ENCODE measurements at regions not wholly inside any gene's neighbourhood (a gene's known extent, or its start where the extent isn't known, plus 50 kb on each side); places are given as distances from the start of the nearest gene placed in this dataset.
"Not testable (repeated sequence)": the region's sequence is repeated elsewhere in the genome, so short reads cannot be mapped to it uniquely, and the experiment has no call there.

- Histone ChIP-seq H3K4me1 (ENCODE audit: insufficient read depth, low read length) (no peaks in the 10 kb centered on the region), H3K27ac (ENCODE audit: low read length) (no peak overlapping the region), H3K9ac (ENCODE audit: low read depth, low read length) (no peak overlapping the region), H3K27me3 (ENCODE audit: insufficient read depth, low read length) (no peaks in the 10 kb centered on the region), H3K36me3 (ENCODE audit: insufficient read depth, low read depth, low read length) (no peaks in the 10 kb centered on the region), H3K9me3 (ENCODE audit: insufficient read depth, low read depth, low read length) (no peaks in the 10 kb centered on the region), H3K4me3 (ENCODE audit: low read length) (no peak overlapping the region)
These were observed 167.2 kb downstream of the RAMP3 start for GRCh38 chr7:45324683-45325237.

GRCh38 chr7:45325378-45325777 lies 167.8 kb downstream of the RAMP3 start:
- no peak overlapping the region for H3K4me3 ChIP-seq (ENCODE audit: low read length)

DNA sequence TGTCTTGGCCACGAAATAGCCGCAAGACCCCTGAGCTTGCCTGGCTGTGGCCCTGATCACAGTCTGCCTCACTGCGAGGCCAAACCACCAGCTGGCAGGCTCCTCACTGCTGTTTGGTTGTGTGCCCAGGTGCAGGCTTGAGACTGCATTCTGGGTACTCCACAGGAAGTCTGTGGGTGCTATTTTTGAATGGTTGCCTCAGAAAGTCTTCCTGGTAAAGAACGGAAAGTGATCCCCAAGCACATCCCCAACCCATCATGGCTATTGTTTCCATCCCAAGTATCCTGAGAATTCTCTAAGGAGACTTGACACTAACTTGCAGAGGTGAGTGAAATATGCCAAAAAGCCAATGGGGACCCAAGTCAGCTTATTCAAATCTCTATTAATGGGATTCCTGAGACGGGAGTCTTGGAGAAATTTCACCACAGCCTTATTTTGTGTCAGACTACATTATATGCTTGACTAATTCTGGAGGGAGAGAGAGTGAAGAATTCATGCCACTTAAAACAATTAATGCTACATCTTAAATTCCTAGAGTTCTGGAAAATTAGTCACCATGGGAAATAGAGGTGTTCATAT lies 170.9 kb downstream of the RAMP3 start:
- no peaks in the 10 kb centered on the region for H3K4me1 ChIP-seq (ENCODE audit: insufficient read depth, low read length)
- no peak overlapping the region for H3K9ac ChIP-seq (ENCODE audit: low read depth, low read length)
- H3K4me3 ChIP-seq (ENCODE audit: low read length), result no peak overlapping the region
- H3K27ac ChIP-seq (ENCODE audit: low read length), result no peak overlapping the region
- peaks cover 11% of the 10 kb centered on the region for H3K9me3 ChIP-seq (ENCODE audit: insufficient read depth, low read depth, low read length)
- no peaks in the 10 kb centered on the region for H3K36me3 ChIP-seq (ENCODE audit: insufficient read depth, low read depth, low read length)
- H3K27me3 ChIP-seq (ENCODE audit: insufficient read depth, low read length), result no peaks in the 10 kb centered on the region

More at GRCh38 chr7:45325378-45325777, 167.8 kb downstream of the RAMP3 start:
- H3K27me3 ChIP-seq (ENCODE audit: insufficient read depth, low read length), result no peaks in the 10 kb centered on the region
- H3K9me3 ChIP-seq (ENCODE audit: insufficient read depth, low read depth, low read length), result no peaks in the 10 kb centered on the region; the same call in 1 of the 2 replicates
- H3K4me1 ChIP-seq (ENCODE audit: insufficient read depth, low read length), result no peaks in the 10 kb centered on the region
- H3K9ac ChIP-seq (ENCODE audit: low read depth, low read length), result no peak overlapping the region
- no peak overlapping the region for H3K27ac ChIP-seq (ENCODE audit: low read length)
- no peaks in the 10 kb centered on the region for H3K36me3 ChIP-seq (ENCODE audit: insufficient read depth, low read depth, low read length)

- no peaks in the 10 kb centered on the region for H3K4me1 ChIP-seq (ENCODE audit: insufficient read depth, low read length)
- H3K27ac ChIP-seq (ENCODE audit: low read length), result no peak overlapping the region
- no peak overlapping the region for H3K9ac ChIP-seq (ENCODE audit: low read depth, low read length)
- no peaks in the 10 kb centered on the region for H3K36me3 ChIP-seq (ENCODE audit: insufficient read depth, low read depth, low read length)
- H3K9me3 ChIP-seq (ENCODE audit: insufficient read depth, low read depth, low read length), result peaks cover 11% of the 10 kb centered on the region
- no peaks in the 10 kb centered on the region for H3K27me3 ChIP-seq (ENCODE audit: insufficient read depth, low read length)
- no peak overlapping the region for H3K4me3 ChIP-seq (ENCODE audit: low read length)
These were observed 174.0 kb downstream of the RAMP3 start for GRCh38 chr7:45331563-45331962.

DNA sequence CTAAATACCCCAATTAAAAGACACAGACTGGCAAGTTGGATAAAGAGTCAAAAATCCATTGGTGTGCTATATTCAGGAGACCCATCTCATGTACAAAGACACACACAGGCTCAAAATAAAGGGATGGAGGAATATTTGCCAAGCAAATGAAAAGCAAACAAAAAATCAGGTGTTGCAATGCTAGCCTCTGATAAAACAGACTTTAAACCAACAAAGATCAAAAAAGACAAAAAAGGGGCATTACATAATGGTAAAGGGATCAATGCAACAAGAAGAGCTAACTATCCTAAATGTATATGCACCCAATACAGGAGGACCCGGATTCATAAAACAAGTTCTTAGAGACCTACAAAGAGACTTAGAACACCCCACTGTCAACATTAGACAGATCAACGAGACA lies 177.4 kb downstream of the RAMP3 start:
- H3K27me3 ChIP-seq (ENCODE audit: insufficient read depth, low read length); H3K36me3 ChIP-seq (ENCODE audit: insufficient read depth, low read depth, low read length); H3K4me1 ChIP-seq (ENCODE audit: insufficient read depth, low read length); H3K27ac ChIP-seq (ENCODE audit: low read length); H3K4me3 ChIP-seq (ENCODE audit: low read length); H3K9ac ChIP-seq (ENCODE audit: low read depth, low read length): not testable (repeated sequence)
- H3K9me3 ChIP-seq (ENCODE audit: insufficient read depth, low read depth, low read length), result peaks cover 11% of the 10 kb centered on the region

- Histone ChIP-seq H3K4me3 (ENCODE audit: low read length) (no peak overlapping the region), H3K36me3 (ENCODE audit: insufficient read depth, low read depth, low read length) (no peaks in the 10 kb centered on the region), H3K9me3 (ENCODE audit: insufficient read depth, low read depth, low read length) (no peaks in the 10 kb centered on the region), H3K27ac (ENCODE audit: low read length) (no peak overlapping the region), H3K4me1 (ENCODE audit: insufficient read depth, low read length) (no peaks in the 10 kb centered on the region), H3K9ac (ENCODE audit: low read depth, low read length) (no peak overlapping the region), H3K27me3 (ENCODE audit: insufficient read depth, low read length) (no peaks in the 10 kb centered on the region)
These were observed 184.6 kb downstream of the RAMP3 start for GRCh38 chr7:45342236-45342635.

DNA sequence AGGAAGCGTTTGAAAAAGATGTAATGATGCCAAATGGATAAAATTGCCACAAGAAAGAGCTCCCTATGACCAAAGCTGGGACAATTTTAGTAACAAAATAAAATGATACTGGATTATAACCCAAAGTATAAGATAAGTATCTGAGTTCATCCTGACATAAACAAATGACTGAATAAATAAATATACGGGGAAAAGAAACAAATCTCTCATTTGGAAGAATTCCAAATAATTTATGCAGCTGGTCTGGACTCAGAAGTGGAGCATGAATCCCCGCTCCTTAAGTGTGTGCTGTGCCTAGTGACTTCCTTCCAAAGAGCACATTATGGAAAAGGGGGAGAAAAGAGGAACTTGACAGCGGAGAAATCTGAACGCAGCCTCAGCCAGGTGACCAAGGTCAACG lies 186.2 kb downstream of the RAMP3 start:
- H3K4me3 ChIP-seq (ENCODE audit: low read length), result no peak overlapping the region
- H3K27ac ChIP-seq (ENCODE audit: low read length), result no peak overlapping the region
- H3K27me3 ChIP-seq (ENCODE audit: insufficient read depth, low read length), result no peaks in the 10 kb centered on the region
- H3K9ac ChIP-seq (ENCODE audit: low read depth, low read length), result no peak overlapping the region
- H3K36me3 ChIP-seq (ENCODE audit: insufficient read depth, low read depth, low read length), result no peaks in the 10 kb centered on the region
- H3K9me3 ChIP-seq (ENCODE audit: insufficient read depth, low read depth, low read length), result no peaks in the 10 kb centered on the region
- no peaks in the 10 kb centered on the region for H3K4me1 ChIP-seq (ENCODE audit: insufficient read depth, low read length)

- no peaks in the 10 kb centered on the region for H3K36me3 ChIP-seq (ENCODE audit: insufficient read depth, low read depth, low read length)
- H3K27me3 ChIP-seq (ENCODE audit: insufficient read depth, low read length), result no peaks in the 10 kb centered on the region
- H3K4me1 ChIP-seq (ENCODE audit: insufficient read depth, low read length), result no peaks in the 10 kb centered on the region
- no peak overlapping the region for H3K9ac ChIP-seq (ENCODE audit: low read depth, low read length)
- no peaks in the 10 kb centered on the region for H3K9me3 ChIP-seq (ENCODE audit: insufficient read depth, low read depth, low read length)
- no peak overlapping the region for H3K4me3 ChIP-seq (ENCODE audit: low read length)
- H3K27ac ChIP-seq (ENCODE audit: low read length), result no peak overlapping the region
These were observed 190.2 kb downstream of the RAMP3 start for GRCh38 chr7:45347804-45348203.

- no peak overlapping the region for H3K27ac ChIP-seq (ENCODE audit: low read length)
These were observed 191.5 kb downstream of the RAMP3 start for GRCh38 chr7:45349090-45349489.

GRCh38 chr7:45350896-45351295 lies 193.3 kb downstream of the RAMP3 start:
- no peak overlapping the region for H3K27ac ChIP-seq (ENCODE audit: low read length)
- H3K27me3 ChIP-seq (ENCODE audit: insufficient read depth, low read length), result no peaks in the 10 kb centered on the region
- H3K36me3 ChIP-seq (ENCODE audit: insufficient read depth, low read depth, low read length), result no peaks in the 10 kb centered on the region
- H3K9me3 ChIP-seq (ENCODE audit: insufficient read depth, low read depth, low read length), result no peaks in the 10 kb centered on the region
- no peak overlapping the region for H3K9ac ChIP-seq (ENCODE audit: low read depth, low read length)
- no peaks in the 10 kb centered on the region for H3K4me1 ChIP-seq (ENCODE audit: insufficient read depth, low read length)
- H3K4me3 ChIP-seq (ENCODE audit: low read length), result no peak overlapping the region

More at GRCh38 chr7:45349090-45349489, 191.5 kb downstream of the RAMP3 start:
- no peaks in the 10 kb centered on the region for H3K27me3 ChIP-seq (ENCODE audit: insufficient read depth, low read length)
- no peaks in the 10 kb centered on the region for H3K9me3 ChIP-seq (ENCODE audit: insufficient read depth, low read depth, low read length)
- H3K36me3 ChIP-seq (ENCODE audit: insufficient read depth, low read depth, low read length), result no peaks in the 10 kb centered on the region
- no peaks in the 10 kb centered on the region for H3K4me1 ChIP-seq (ENCODE audit: insufficient read depth, low read length)
- no peak overlapping the region for H3K9ac ChIP-seq (ENCODE audit: low read depth, low read length)
- H3K4me3 ChIP-seq (ENCODE audit: low read length), result no peak overlapping the region

GRCh38 chr7:45358287-45358686 lies 200.7 kb downstream of the RAMP3 start:
- no peaks in the 10 kb centered on the region for H3K27me3 ChIP-seq (ENCODE audit: insufficient read depth, low read length)
- no peaks in the 10 kb centered on the region for H3K4me1 ChIP-seq (ENCODE audit: insufficient read depth, low read length)
- H3K36me3 ChIP-seq (ENCODE audit: insufficient read depth, low read depth, low read length), result no peaks in the 10 kb centered on the region
- H3K9me3 ChIP-seq (ENCODE audit: insufficient read depth, low read depth, low read length), result no peaks in the 10 kb centered on the region
- H3K27ac ChIP-seq (ENCODE audit: low read length), result no peak overlapping the region
- no peak overlapping the region for H3K4me3 ChIP-seq (ENCODE audit: low read length)
- H3K9ac ChIP-seq (ENCODE audit: low read depth, low read length), result no peak overlapping the region

DNA sequence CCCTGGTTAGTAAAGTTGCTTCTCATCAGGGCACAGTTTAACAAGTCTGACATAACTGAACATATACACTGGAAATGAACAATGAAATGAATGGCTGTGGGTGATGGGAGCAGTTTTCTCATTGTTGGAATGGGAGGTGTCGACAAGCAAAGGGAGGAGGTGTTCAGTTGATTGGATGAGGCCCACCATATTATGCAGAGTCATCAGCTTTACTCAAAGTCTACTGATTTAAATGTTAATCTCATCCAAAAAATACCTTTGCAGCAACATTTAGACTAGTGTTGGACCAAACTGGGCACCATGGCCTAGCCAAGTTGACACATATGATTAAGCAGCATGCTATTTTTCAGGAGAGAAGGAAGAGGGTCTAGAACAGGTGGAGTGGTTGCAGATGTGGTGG lies 201.7 kb downstream of the RAMP3 start:
- no peak overlapping the region for H3K9ac ChIP-seq (ENCODE audit: low read depth, low read length)
- no peak overlapping the region for H3K4me3 ChIP-seq (ENCODE audit: low read length)
- no peak overlapping the region for H3K27ac ChIP-seq (ENCODE audit: low read length)
- H3K36me3 ChIP-seq (ENCODE audit: insufficient read depth, low read depth, low read length), result no peaks in the 10 kb centered on the region
- no peaks in the 10 kb centered on the region for H3K4me1 ChIP-seq (ENCODE audit: insufficient read depth, low read length)
- no peaks in the 10 kb centered on the region for H3K27me3 ChIP-seq (ENCODE audit: insufficient read depth, low read length)
- H3K9me3 ChIP-seq (ENCODE audit: insufficient read depth, low read depth, low read length), result no peaks in the 10 kb centered on the region

All from iPS-20b (cell line).